Ishikawa (cell line): ENCODE measurements at regions not wholly inside any gene's neighbourhood (a gene's known extent, or its start where the extent isn't known, plus 50 kb on each side); places are given as distances from the start of the nearest gene placed in this dataset.

Experiments used
- CEBPB ChIP-seq: IDR thresholded peaks from 2 replicates; pipeline ENCODE4 v1.6.1; 2012
- CREB1 ChIP-seq: IDR thresholded peaks from 2 replicates; pipeline ENCODE4 v1.6.1; 2012; ENCODE audit warnings: low read depth
- EGR1 ChIP-seq: IDR thresholded peaks from 2 replicates; pipeline ENCODE4 v1.6.1; 2012
- EP300 ChIP-seq: IDR thresholded peaks from 2 replicates; pipeline ENCODE4 v1.6.1; 2012; ENCODE audit warnings: borderline replicate concordance
- FOXM1 ChIP-seq: IDR thresholded peaks from 2 replicates; pipeline ENCODE4 v1.6.1; 2012; ENCODE audit warnings: low read depth, borderline replicate concordance
- MAX ChIP-seq: IDR thresholded peaks from 2 replicates; pipeline ENCODE4 v1.6.1; 2012
- NFIC ChIP-seq: IDR thresholded peaks from 2 replicates; pipeline ENCODE4 v1.6.1; 2012
- RAD21 ChIP-seq: IDR thresholded peaks from 2 replicates; pipeline ENCODE4 v1.6.1; 2012; ENCODE audit warnings: low read depth
- REST ChIP-seq: IDR thresholded peaks from 2 replicates; pipeline ENCODE4 v1.6.1; 2012; ENCODE audit warnings: low read depth, mild to moderate bottlenecking
- TAF1 ChIP-seq: IDR thresholded peaks from 2 replicates; pipeline ENCODE4 v1.6.1; 2012; ENCODE audit warnings: low read depth, mild to moderate bottlenecking
- TCF12 ChIP-seq: IDR thresholded peaks from 2 replicates; pipeline ENCODE4 v1.6.1; 2012; ENCODE audit warnings: low read depth
- TEAD4 ChIP-seq: IDR thresholded peaks from 2 replicates; pipeline ENCODE4 v1.6.1; 2012
- USF1 ChIP-seq: IDR thresholded peaks from 2 replicates; pipeline ENCODE4 v1.6.1; 2012
- YY1 ChIP-seq: IDR thresholded peaks from 2 replicates; pipeline ENCODE4 v1.6.1; 2012; ENCODE audit warnings: low read depth
- ZBTB7A ChIP-seq: IDR thresholded peaks from 2 replicates; pipeline ENCODE4 v1.6.1; 2012; ENCODE audit warnings: low read depth

- no peak for TF ChIP-seq NFIC
- TF ChIP-seq TAF1 = no peak
- no peak for TF ChIP-seq TCF12
- no peak for TF ChIP-seq ZBTB7A
- no peak for TF ChIP-seq EP300
- no peak for TF ChIP-seq RAD21
Measured at GRCh38 chr2:181125359-181125758, 145.0 kb downstream of the UBE2E3 start.

GRCh38 chr2:181126311-181126868, 146.0 kb downstream of the UBE2E3 start:
- no peak for TF ChIP-seq TCF12
- no peak for TF ChIP-seq CREB1
- no peak for TF ChIP-seq EP300
- TF ChIP-seq USF1 = no peak
- TF ChIP-seq ZBTB7A = no peak
- no peak for TF ChIP-seq EGR1
- TF ChIP-seq TEAD4 = no peak
- TF ChIP-seq NFIC = no peak
- TF ChIP-seq CEBPB = no peak
- no peak for TF ChIP-seq MAX
- no peak for TF ChIP-seq RAD21
- TF ChIP-seq YY1 = no peak
- no peak for TF ChIP-seq REST
- no peak for TF ChIP-seq FOXM1
- no peak for TF ChIP-seq TAF1

GRCh38 chr2:181128199-181128598, 147.8 kb downstream of the UBE2E3 start:
- TF ChIP-seq TEAD4 = no peak

GRCh38 chr2:181129364-181130056, 149.1 kb downstream of the UBE2E3 start:
- TF ChIP-seq REST = no peak
- TF ChIP-seq RAD21 = no peak
- TF ChIP-seq CREB1 = no peak
- TF ChIP-seq YY1 = no peak
- no peak for TF ChIP-seq MAX
- TF ChIP-seq USF1 = no peak
- no peak for TF ChIP-seq TEAD4
- no peak for TF ChIP-seq FOXM1
- no peak for TF ChIP-seq TAF1
- TF ChIP-seq EGR1 = no peak
- TF ChIP-seq EP300 = no peak
- no peak for TF ChIP-seq CEBPB
- no peak for TF ChIP-seq ZBTB7A
- TF ChIP-seq TCF12 = no peak
- TF ChIP-seq NFIC = no peak

GRCh38 chr2:181130686-181131085, 150.3 kb downstream of the UBE2E3 start:
- TF ChIP-seq CREB1 (no peak), FOXM1 (no peak), EP300 (no peak), TCF12 (no peak), TAF1 (no peak), MAX (no peak), CEBPB (no peak)

- TF ChIP-seq TCF12 = no peak
- TF ChIP-seq CEBPB = no peak
- TF ChIP-seq USF1 = no peak
- TF ChIP-seq ZBTB7A = no peak
- TF ChIP-seq REST = no peak
- no peak for TF ChIP-seq FOXM1
- TF ChIP-seq CREB1 = no peak
- no peak for TF ChIP-seq EP300
- TF ChIP-seq EGR1 = no peak
- TF ChIP-seq RAD21 = no peak
- no peak for TF ChIP-seq YY1
- TF ChIP-seq TEAD4 = no peak
- no peak for TF ChIP-seq NFIC
- no peak for TF ChIP-seq TAF1
Measured at GRCh38 chr2:181131584-181131983, 151.2 kb downstream of the UBE2E3 start.
